Endothelial cell (in vitro differentiated cells): ENCODE measurements at regions not wholly inside any gene's neighbourhood (a gene's known extent, or its start where the extent isn't known, plus 50 kb on each side); places are given as distances from the start of the nearest gene placed in this dataset.

Experiments
- DNase-seq: peaks from one replicate; pipeline ENCODE4 v3.0.0; 2021; ENCODE audit warnings: low spot score
- H3K27ac Mint-ChIP-seq: one replicate; pipeline ENCODE4 v1.8.0; 2021; ENCODE audit warnings: mixed read lengths, inconsistent platforms; ENCODE audit not compliant: unreplicated experiment
- H3K27me3 Mint-ChIP-seq: one replicate; pipeline ENCODE4 v1.8.0; 2021; ENCODE audit warnings: mild to moderate bottlenecking, moderate library complexity, mixed read lengths, inconsistent platforms; ENCODE audit not compliant: unreplicated experiment
- H3K36me3 Mint-ChIP-seq: one replicate; pipeline ENCODE4 v1.8.0; 2021; ENCODE audit warnings: mild to moderate bottlenecking, low read depth, mixed read lengths, inconsistent platforms; ENCODE audit not compliant: unreplicated experiment
- H3K4me1 Mint-ChIP-seq: one replicate; pipeline ENCODE4 v1.8.0; 2021; ENCODE audit warnings: mild to moderate bottlenecking, mixed read lengths, inconsistent platforms; ENCODE audit not compliant: unreplicated experiment
- H3K4me3 Mint-ChIP-seq: one replicate; pipeline ENCODE4 v1.8.0; 2021; ENCODE audit warnings: mild to moderate bottlenecking, mixed read lengths, inconsistent platforms; ENCODE audit not compliant: unreplicated experiment
- H3K9me3 Mint-ChIP-seq: one replicate; pipeline ENCODE4 v1.8.0; 2021; ENCODE audit warnings: mixed read lengths, inconsistent platforms; ENCODE audit not compliant: unreplicated experiment
- TF ChIP-seq, protein P1 (sequence below): fragments of 200-600 bp; sonication (generic); IDR thresholded peaks from one replicate; pipeline ENCODE4 v1.5.0; 2021; ENCODE audit warnings: antibody characterized with exemption; ENCODE audit not compliant: unreplicated experiment

DNA sequence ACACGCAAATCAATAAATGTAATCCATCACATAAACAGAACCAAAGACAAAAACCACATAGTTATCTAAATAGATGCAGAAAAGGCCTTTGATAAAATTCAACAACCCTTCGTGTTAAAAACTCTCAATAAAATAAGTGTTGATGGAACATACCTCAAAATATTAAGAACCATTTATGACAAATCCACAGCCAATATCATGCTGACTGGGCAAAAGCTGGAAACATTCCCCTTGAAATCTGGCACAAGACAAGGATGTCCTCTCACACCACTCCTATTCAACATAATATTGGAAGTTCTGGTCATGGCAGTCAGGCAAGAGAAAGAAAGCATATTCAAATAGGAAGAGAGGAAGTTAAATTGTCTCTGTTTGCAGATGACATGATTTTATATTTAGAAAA is 1946.3 kb upstream of the CDH9 start:
- Mint-ChIP-seq H3K36me3 (no peaks in the 10 kb centered on the region), H3K4me3 (no peak overlapping the region), H3K27me3 (no peaks in the 10 kb centered on the region), H3K4me1 (no peaks in the 10 kb centered on the region), H3K9me3 (peaks cover 5% of the 10 kb centered on the region), H3K27ac (no peak overlapping the region)
- TF ChIP-seq, protein P1, sequence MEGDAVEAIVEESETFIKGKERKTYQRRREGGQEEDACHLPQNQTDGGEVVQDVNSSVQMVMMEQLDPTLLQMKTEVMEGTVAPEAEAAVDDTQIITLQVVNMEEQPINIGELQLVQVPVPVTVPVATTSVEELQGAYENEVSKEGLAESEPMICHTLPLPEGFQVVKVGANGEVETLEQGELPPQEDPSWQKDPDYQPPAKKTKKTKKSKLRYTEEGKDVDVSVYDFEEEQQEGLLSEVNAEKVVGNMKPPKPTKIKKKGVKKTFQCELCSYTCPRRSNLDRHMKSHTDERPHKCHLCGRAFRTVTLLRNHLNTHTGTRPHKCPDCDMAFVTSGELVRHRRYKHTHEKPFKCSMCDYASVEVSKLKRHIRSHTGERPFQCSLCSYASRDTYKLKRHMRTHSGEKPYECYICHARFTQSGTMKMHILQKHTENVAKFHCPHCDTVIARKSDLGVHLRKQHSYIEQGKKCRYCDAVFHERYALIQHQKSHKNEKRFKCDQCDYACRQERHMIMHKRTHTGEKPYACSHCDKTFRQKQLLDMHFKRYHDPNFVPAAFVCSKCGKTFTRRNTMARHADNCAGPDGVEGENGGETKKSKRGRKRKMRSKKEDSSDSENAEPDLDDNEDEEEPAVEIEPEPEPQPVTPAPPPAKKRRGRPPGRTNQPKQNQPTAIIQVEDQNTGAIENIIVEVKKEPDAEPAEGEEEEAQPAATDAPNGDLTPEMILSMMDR = no peak
- DNase-seq = no peak

DNA sequence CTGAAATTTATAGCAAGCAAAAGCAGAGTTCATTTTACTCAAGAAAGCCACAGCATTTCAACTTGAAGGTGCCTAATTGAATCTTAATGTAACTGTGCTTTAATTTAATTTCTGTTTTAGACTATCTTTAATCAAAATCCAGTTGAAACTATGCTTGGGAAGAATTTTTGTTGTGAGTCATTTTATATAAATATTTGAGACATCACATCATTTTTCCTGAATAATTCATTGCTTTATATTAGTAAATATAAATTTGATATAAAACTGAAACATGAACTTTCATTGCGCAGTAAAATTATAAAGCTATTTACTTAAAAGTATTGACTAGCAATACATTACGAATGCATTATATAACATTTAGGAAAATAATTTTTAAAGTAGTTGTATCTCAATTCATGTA is 1937.1 kb upstream of the CDH9 start:
- Mint-ChIP-seq H3K4me1 (no peaks in the 10 kb centered on the region), H3K9me3 (no peaks in the 10 kb centered on the region), H3K27ac (no peak overlapping the region), H3K27me3 (no peaks in the 10 kb centered on the region), H3K4me3 (no peak overlapping the region), H3K36me3 (no peaks in the 10 kb centered on the region)
- TF ChIP-seq, protein P1 = no peak
- DNase-seq = no peak

DNA sequence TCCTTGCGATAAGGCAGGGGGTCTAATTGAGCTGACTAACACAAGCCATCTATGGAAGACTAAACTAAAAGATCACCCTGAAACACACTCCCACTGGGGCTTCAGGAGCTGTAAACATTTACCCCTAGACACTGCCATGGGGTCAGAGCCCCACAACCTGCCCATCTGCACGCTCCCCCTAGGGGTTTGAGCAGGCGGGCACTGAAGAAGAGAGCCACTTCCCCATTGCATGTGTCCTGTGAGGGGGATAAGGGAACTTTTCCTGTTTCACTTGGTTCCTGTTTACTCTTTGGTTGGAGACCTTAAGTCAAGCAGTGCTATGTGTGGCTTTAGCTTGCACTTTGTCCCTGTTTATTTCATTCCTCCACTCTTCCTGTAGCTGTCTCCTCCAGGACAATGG is 1929.5 kb upstream of the CDH9 start:
- H3K9me3 Mint-ChIP-seq = no peaks in the 10 kb centered on the region
- no peaks in the 10 kb centered on the region for H3K27me3 Mint-ChIP-seq
- peak overlapping the region; percentile 64 for H3K27ac Mint-ChIP-seq
- H3K4me3 Mint-ChIP-seq = no peak overlapping the region
- peak; percentile 4 for DNase-seq
- H3K4me1 Mint-ChIP-seq = peaks cover 8% of the 10 kb centered on the region
- H3K36me3 Mint-ChIP-seq = no peaks in the 10 kb centered on the region
- TF ChIP-seq, protein P1 = no peak

DNA sequence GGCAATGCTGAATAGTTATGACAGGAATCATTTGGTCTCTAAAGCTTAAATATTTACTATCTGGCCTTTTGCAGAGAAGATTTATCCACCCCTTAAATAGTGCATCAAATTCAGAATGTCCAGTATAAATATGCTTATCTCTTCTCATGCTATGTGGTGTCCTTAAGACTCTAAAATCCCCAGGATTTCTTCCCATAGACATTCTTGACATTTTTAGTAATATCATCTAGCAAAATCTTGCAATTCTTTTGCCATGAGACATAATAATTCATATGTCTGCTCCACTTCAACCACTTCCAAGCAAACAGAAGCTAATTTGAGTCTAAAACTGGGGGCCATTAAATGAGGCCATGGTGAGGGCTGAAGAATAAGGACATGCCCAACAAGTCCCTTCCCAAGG is 1923.4 kb upstream of the CDH9 start:
- DNase-seq = no peak
- Mint-ChIP-seq H3K36me3 (no peaks in the 10 kb centered on the region), H3K4me3 (no peak overlapping the region), H3K27ac (no peak overlapping the region), H3K9me3 (no peaks in the 10 kb centered on the region), H3K27me3 (no peaks in the 10 kb centered on the region), H3K4me1 (no peaks in the 10 kb centered on the region)
- TF ChIP-seq, protein P1 = no peak

DNA sequence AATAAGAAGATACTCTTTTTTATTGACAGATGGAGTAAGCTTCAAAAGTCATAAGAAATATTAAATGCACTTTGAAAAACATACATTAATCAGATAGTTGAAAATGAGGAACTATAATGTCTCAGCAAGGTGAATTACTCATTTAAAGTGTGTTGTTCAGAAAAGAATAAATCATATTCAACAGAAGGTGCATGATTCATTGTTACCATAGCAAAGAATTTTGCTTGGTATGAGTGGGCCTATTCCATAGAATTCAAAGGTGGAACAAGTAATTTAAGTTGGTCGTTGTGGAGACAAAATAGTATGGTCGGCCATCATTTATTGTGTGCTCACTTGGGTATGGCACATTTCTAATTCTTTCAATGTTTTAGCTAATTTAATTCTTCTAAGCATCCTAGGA is 1920.2 kb upstream of the CDH9 start:
- Mint-ChIP-seq H3K9me3 (no peaks in the 10 kb centered on the region), H3K27ac (no peak overlapping the region), H3K4me1 (no peaks in the 10 kb centered on the region), H3K36me3 (no peaks in the 10 kb centered on the region), H3K4me3 (no peak overlapping the region), H3K27me3 (no peaks in the 10 kb centered on the region)
- TF ChIP-seq, protein P1 = no peak
- no peak for DNase-seq
